ENCODE measurements at regions not wholly inside any gene's neighbourhood (a gene's known extent, or its start where the extent isn't known, plus 50 kb on each side); places are given as distances from the start of the nearest gene placed in this dataset.

- no peak for TF ChIP-seq CTCF (IDR thresholded peaks at IDR 0.05)
- TF ChIP-seq POLR2A (IDR thresholded peaks at IDR 0.05) = no peak
Measured at GRCh38 chr2:18092760-18093159, 214.3 kb downstream of the KCNS3 start.
